Hepatocyte (in vitro differentiated cells): ENCODE measurements at regions not wholly inside any gene's neighbourhood (a gene's known extent, or its start where the extent isn't known, plus 50 kb on each side); places are given as distances from the start of the nearest gene placed in this dataset.

Source experiments
- DNase-seq: peaks from one replicate; pipeline ENCODE4 v3.0.0-alpha.2; 2016; ENCODE audit warnings: low spot score
- H2AFZ ChIP-seq: fragments of 200-600 bp; sonication (generic); 2 replicates; pipeline ENCODE4 v1.6.0; 2016; ENCODE audit warnings: antibody characterized with exemption, mild to moderate bottlenecking
- H3K27ac ChIP-seq: fragments of 200-600 bp; sonication (generic); 2 replicates; pipeline ENCODE4 v1.5.1; 2016; ENCODE audit warnings: mild to moderate bottlenecking
- H3K27me3 ChIP-seq: fragments of 200-600 bp; sonication (generic); 2 replicates; pipeline ENCODE4 v1.6.1; 2016
- H3K36me3 ChIP-seq: fragments of 200-600 bp; sonication (generic); replicated peaks from 2 replicates; pipeline ENCODE4 v1.5.1; 2016; ENCODE audit warnings: low read depth; ENCODE audit not compliant: insufficient read depth
- H3K4me1 ChIP-seq: fragments of 200-600 bp; sonication (generic); 2 replicates; pipeline ENCODE4 v1.5.1; 2016; ENCODE audit warnings: mild to moderate bottlenecking, moderate library complexity; ENCODE audit not compliant: insufficient read depth
- H3K4me2 ChIP-seq: fragments of 200-600 bp; sonication (generic); 2 replicates; pipeline ENCODE4 v1.6.0; 2016
- H3K4me3 ChIP-seq: fragments of 200-600 bp; sonication (generic); 2 replicates; pipeline ENCODE4 v1.5.1; 2016; ENCODE audit warnings: mild to moderate bottlenecking
- H3K79me2 ChIP-seq: fragments of 200-600 bp; sonication (generic); 2 replicates; pipeline ENCODE4 v1.6.0; 2017; ENCODE audit warnings: mild to moderate bottlenecking
- H3K9me2 ChIP-seq: fragments of 200-600 bp; sonication (generic); replicated peaks from 2 replicates; pipeline ENCODE4 v1.6.0; 2017; ENCODE audit warnings: mild to moderate bottlenecking; ENCODE audit not compliant: insufficient read depth
- H3K9me3 ChIP-seq: fragments of 200-600 bp; sonication (generic); 2 replicates; pipeline ENCODE4 v1.5.1; 2016; ENCODE audit warnings: low read depth, mild to moderate bottlenecking
- H4K20me1 ChIP-seq: fragments of 200-600 bp; sonication (generic); 2 replicates; pipeline ENCODE4 v1.6.0; 2016; ENCODE audit warnings: mild to moderate bottlenecking; ENCODE audit not compliant: insufficient read depth, poor library complexity, severe bottlenecking
- EZH2 ChIP-seq: fragments of 200-600 bp; sonication (generic); IDR thresholded peaks from 2 replicates; pipeline ENCODE4 v1.6.1; 2016; ENCODE audit warnings: antibody characterized with exemption, mild to moderate bottlenecking, borderline replicate concordance
- EZH2phosphoT487 ChIP-seq: fragments of 200-600 bp; sonication (generic); IDR thresholded peaks from one replicate; pipeline ENCODE4 v1.6.1; 2018; ENCODE audit warnings: antibody characterized with exemption, mild to moderate bottlenecking, low read depth, moderate library complexity; ENCODE audit not compliant: unreplicated experiment, severe bottlenecking
- WGBS: methylation state at CpG from one replicate; pipeline ENCODE4 v1.1.6; 2016; ENCODE audit warnings: low lambda C conversion rate; ENCODE audit errors: missing lambda C conversion rate; 5-methylcytosine and 5-hydroxymethylcytosine counted together
- TF ChIP-seq, protein P1 (sequence below): fragments of 200-600 bp; sonication (generic); IDR thresholded peaks from 2 replicates; pipeline ENCODE4 v1.5.1; 2016; ENCODE audit warnings: antibody characterized with exemption, mild to moderate bottlenecking; ENCODE audit not compliant: poor library complexity

- peaks cover 4% of the 10 kb centered on the region for H3K27me3 ChIP-seq
- H3K36me3 ChIP-seq: no peaks in the 10 kb centered on the region
- H2AFZ ChIP-seq: no peak overlapping the region
- no peaks in the 10 kb centered on the region for H3K9me2 ChIP-seq
- H4K20me1 ChIP-seq: no peaks in the 10 kb centered on the region
- no peak for DNase-seq
- no peaks in the 10 kb centered on the region for H3K9me3 ChIP-seq
- no peaks in the 10 kb centered on the region for H3K79me2 ChIP-seq
- H3K27ac ChIP-seq: no peak overlapping the region
- H3K4me3 ChIP-seq: no peak overlapping the region
- TF ChIP-seq, protein P1, sequence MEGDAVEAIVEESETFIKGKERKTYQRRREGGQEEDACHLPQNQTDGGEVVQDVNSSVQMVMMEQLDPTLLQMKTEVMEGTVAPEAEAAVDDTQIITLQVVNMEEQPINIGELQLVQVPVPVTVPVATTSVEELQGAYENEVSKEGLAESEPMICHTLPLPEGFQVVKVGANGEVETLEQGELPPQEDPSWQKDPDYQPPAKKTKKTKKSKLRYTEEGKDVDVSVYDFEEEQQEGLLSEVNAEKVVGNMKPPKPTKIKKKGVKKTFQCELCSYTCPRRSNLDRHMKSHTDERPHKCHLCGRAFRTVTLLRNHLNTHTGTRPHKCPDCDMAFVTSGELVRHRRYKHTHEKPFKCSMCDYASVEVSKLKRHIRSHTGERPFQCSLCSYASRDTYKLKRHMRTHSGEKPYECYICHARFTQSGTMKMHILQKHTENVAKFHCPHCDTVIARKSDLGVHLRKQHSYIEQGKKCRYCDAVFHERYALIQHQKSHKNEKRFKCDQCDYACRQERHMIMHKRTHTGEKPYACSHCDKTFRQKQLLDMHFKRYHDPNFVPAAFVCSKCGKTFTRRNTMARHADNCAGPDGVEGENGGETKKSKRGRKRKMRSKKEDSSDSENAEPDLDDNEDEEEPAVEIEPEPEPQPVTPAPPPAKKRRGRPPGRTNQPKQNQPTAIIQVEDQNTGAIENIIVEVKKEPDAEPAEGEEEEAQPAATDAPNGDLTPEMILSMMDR: no peak
- TF ChIP-seq EZH2phosphoT487 (no peak), EZH2 (no peak)
- H3K4me1 ChIP-seq: no peaks in the 10 kb centered on the region
- 58% methylated on average over 4 of the region's 5 CpGs for WGBS
- H3K4me2 ChIP-seq: no peak overlapping the region
These were observed 73.2 kb downstream of the UNCX start for GRCh38 chr7:1305873-1306272.

DNA sequence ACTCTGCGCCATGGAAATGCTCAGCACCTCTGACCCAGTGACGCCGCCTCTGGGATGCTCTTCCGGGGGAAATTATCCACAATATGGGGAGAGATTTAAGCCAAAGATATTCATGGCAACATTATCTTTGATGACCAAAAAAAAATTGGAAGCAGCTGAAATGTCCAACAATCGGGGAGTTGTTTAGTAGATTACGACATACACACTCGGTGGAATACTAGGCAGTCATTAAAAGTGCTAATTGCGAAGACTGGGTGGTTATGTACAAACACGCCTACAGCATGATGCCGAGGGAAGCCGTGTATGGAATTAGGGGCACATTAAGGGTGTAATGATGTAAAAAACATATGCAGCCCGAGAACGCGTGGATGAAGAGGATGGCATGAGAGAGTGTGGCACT lies 75.2 kb downstream of the UNCX start:
- 95% methylated on average over 14 of the region's 14 CpGs for WGBS
- H3K27ac ChIP-seq: no peak overlapping the region

DNA sequence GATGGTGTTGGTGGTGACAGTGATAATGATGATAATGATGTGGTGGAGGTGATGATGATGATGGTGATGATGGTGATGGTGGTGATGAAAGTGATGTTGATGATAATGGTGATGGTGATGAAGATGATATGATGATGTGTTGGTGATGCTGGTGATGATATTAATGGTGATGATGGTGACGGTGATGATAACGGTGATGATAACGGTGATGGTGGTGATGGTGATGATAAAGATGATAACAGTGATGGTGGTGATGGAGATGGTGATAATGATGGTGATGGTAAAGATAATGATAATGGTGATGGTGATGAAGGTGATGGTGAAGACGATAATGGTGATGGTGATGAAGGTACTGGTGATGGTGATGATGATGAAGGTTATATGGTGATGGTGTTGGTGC lies 76.6 kb downstream of the UNCX start:
- H2AFZ ChIP-seq: no peak overlapping the region
- no peaks in the 10 kb centered on the region for H3K79me2 ChIP-seq
- H3K9me3 ChIP-seq: no peaks in the 10 kb centered on the region
- WGBS: 99% methylated on average over 4 of the region's 4 CpGs
- no peaks in the 10 kb centered on the region for H4K20me1 ChIP-seq
- no peak overlapping the region for H3K4me3 ChIP-seq
- H3K9me2 ChIP-seq: no peaks in the 10 kb centered on the region
- H3K27me3 ChIP-seq: peaks cover 4% of the 10 kb centered on the region
- H3K4me2 ChIP-seq: no peak overlapping the region
- no peak for TF ChIP-seq EZH2
- TF ChIP-seq, protein P1: no peak
- TF ChIP-seq EZH2phosphoT487: no peak
- H3K4me1 ChIP-seq: no peaks in the 10 kb centered on the region
- no peak for DNase-seq
- H3K36me3 ChIP-seq: no peaks in the 10 kb centered on the region
- H3K27ac ChIP-seq: no peak overlapping the region

More for the DNA sequence above, 75.2 kb downstream of the UNCX start:
- no peak overlapping the region for H3K4me2 ChIP-seq
- no peaks in the 10 kb centered on the region for H3K9me2 ChIP-seq
- no peak for DNase-seq
- H4K20me1 ChIP-seq: no peaks in the 10 kb centered on the region
- H3K36me3 ChIP-seq: no peaks in the 10 kb centered on the region
- H3K9me3 ChIP-seq: no peaks in the 10 kb centered on the region
- no peak overlapping the region for H2AFZ ChIP-seq
- no peak overlapping the region for H3K4me3 ChIP-seq
- H3K4me1 ChIP-seq: no peaks in the 10 kb centered on the region
- H3K79me2 ChIP-seq: no peaks in the 10 kb centered on the region
- TF ChIP-seq EZH2: no peak
- TF ChIP-seq, protein P1: no peak
- TF ChIP-seq EZH2phosphoT487: no peak
- H3K27me3 ChIP-seq: peaks cover 4% of the 10 kb centered on the region

DNA sequence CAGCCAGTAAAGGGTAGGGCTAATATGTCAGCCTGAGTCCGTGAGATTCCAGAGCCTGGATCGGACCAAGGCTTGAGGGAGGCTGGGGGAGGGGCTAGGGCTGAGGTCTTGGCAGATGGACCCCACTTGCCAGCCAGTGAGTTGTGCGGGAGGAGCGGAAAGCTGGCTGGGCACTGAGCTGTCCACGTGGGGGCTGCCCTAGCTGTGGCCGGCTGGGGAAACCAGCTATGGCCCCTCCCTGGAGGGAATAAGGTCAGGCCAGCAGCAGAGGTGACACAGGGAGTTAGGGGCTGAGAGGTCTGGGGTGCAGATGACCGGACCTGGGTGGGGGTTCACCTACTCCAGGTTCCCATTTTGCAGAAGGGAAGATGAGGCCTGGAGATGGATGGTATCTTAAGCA lies 77.3 kb downstream of the UNCX start:
- Histone ChIP-seq H3K27ac (no peak overlapping the region), H3K4me2 (no peak overlapping the region), H3K9me3 (no peaks in the 10 kb centered on the region), H3K36me3 (no peaks in the 10 kb centered on the region), H4K20me1 (no peaks in the 10 kb centered on the region), H2AFZ (no peak overlapping the region), H3K4me3 (no peak overlapping the region), H3K27me3 (no peaks in the 10 kb centered on the region), H3K4me1 (no peaks in the 10 kb centered on the region), H3K9me2 (no peaks in the 10 kb centered on the region), H3K79me2 (no peaks in the 10 kb centered on the region)
- TF ChIP-seq, protein P1: no peak
- no peak for TF ChIP-seq EZH2
- no peak for TF ChIP-seq EZH2phosphoT487
- DNase-seq: no peak
- 91% methylated on average over 7 of the region's 7 CpGs for WGBS
